GM12874 (cell line): ENCODE measurements at regions not wholly inside any gene's neighbourhood (a gene's known extent, or its start where the extent isn't known, plus 50 kb on each side); places are given as distances from the start of the nearest gene placed in this dataset.

Experiments used
- CTCF ChIP-seq: IDR thresholded peaks from 2 replicates; pipeline ENCODE4 v1.5.1; 2011; ENCODE audit warnings: low read depth, mild to moderate bottlenecking, control low read depth, low read length, moderate library complexity; ENCODE audit not compliant: insufficient read depth

GRCh38 chr10:123496375-123496774, 169.8 kb upstream of the GPR26 start:
- no peak for TF ChIP-seq CTCF

DNA sequence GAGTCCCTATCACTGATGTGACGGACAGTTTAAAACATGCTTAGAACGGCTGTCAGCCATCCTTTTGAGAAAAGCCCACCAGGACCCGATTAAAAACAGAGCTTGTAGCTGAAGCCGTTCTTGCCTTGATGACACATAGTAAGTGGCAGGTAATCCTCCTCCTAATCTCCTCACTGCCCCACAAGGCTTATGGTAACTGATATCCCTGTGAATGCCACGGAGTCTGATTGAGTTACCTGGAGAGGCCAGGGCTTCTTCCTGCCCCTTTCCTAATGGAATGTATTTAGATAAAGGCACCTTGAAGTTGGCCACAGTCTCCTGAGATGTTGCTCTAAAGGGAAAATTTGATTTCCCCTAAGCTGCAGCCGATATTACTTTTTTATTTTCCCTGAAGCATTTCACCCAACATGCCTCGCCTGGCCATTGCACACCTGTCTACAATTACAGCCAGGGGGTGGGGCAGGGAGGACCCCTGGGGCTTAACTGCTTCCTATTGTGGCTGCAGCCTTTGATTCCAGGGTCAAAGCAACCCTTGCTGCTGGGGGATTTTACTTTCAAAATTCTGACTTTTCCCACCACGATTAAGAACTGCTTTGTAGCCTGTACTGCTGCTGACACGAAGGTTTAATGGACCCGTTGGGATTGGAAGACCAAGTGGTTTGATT, 169.0 kb upstream of the GPR26 start:
- TF ChIP-seq CTCF = no peak

DNA sequence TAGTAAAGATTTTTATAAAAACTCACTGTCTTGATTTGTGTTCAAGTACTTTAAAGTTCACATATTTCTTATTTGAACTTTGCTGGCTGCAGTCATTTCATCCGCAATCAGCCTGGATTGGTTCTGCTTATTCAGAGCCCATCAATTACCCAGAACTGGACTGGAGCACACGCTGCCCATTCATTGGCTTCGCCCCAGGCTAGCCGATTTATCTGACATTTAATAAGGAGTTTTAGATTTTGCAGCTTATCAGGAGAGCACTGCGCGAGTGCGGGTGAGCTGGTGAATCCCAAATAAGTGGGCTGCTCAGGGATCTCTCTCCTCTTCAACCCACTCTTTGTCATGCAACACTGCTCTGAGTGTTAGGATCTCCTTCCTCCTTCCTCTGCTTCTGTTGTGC, 166.0 kb upstream of the GPR26 start:
- TF ChIP-seq CTCF = no peak

- TF ChIP-seq CTCF = no peak
Observed at GRCh38 chr10:123501148-123501547, 165.0 kb upstream of the GPR26 start.

- TF ChIP-seq CTCF = no peak
Observed at GRCh38 chr10:123502983-123503382, 163.2 kb upstream of the GPR26 start.

DNA sequence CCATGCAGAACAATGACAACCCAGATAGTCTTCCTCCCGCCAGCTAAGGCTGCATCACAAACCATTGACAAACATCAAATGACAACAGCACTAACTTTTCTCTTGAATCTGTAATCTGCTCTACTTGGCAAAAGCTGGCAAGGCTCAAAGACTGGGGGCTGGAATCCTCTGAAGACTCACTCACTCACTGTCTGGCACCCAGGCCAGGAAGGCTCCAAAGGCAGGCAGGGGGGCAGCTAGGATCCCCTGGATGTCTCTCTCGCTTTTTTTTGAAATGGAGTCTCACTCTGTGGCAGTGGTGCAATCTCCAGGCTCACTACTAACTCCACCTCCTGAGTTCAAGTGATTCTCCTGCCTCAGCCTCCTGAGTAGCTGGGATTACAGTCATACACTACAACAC, 159.7 kb upstream of the GPR26 start:
- no peak for TF ChIP-seq CTCF

DNA sequence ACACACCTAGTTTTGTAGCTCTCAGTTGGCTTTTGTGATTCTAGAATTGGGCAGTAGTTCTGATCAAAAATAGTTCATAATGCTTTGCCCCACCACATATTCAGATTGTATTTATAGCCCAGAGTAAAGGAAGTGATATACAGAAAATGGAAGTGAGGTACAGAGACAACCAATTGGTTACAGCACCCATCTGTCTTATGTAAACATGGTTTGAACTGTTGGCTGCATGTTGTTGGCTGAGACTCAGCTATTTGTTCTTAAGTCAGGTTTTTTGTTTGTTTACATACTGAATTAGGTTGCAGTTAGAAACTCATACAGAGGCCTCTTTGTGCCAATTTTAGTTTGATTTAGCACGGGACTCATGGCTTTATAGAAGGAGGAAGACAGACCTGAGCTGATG, 158.9 kb upstream of the GPR26 start:
- no peak for TF ChIP-seq CTCF
